ENCODE measurements at regions not wholly inside any gene's neighbourhood (a gene's known extent, or its start where the extent isn't known, plus 50 kb on each side); places are given as distances from the start of the nearest gene placed in this dataset.

DNA sequence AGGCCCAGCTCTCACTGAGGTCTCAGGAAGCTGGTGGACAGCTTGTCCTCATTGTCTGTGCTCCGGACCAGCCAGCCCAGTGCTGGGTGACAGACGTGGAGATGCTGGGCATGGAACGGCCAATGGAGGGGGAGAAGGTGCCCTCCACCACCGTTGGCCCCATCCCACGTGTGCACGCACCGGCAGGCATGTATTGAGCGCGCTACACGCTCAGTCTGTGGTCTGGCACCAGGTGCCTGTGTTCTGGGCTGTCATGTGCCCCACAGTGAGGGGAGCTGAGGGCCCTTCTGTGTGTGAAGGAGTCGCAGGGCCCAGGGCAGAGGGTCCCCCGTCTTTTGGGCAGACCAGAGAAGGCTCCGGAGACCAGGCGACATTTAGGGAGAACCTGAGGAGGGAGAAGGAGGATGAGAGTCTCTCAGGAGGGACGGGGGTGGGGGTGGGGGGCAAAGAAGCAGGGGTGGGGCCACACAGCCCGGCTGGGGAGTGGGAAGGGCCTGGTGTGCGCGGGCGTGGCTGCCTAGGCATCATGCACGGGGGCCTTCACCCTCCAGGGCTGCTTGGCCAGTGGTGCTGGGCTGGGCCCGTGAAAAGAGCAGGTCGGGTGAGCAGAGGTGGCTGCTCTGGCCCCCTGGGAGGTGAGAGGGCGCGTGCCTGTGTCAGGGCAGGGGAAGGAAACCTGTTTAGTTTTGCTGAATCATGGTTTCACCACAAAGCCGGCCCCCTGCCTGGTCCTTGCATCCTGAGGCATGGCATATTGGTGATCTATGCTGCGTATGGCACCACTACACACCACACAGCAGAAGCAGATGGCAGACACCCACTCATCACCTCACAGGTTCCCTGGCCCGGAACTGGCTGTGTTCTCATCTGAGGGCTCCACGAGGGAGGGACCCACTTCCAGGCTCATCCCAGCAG lies 86.7 kb upstream of the TTC34 start:
- TF ChIP-seq GTF2F1 (IDR thresholded peaks at IDR 0.05; ENCODE audit: borderline replicate concordance, low read depth, low read length) (no peak), EP300 (IDR thresholded peaks at IDR 0.05; ENCODE audit: borderline replicate concordance in 1 of 2, low read depth in 2 of 2, low read length in 2 of 2) (no peak), CHD2 (IDR thresholded peaks at IDR 0.05; ENCODE audit: low read length) (no peak), RXRA (IDR thresholded peaks at IDR 0.05; ENCODE audit: insufficient read depth, low read depth, low read length) (no peak), SP1 (IDR thresholded peaks at IDR 0.05; ENCODE audit: low read depth, low read length) (no peak), POLR2A (IDR thresholded peaks at IDR 0.05; ENCODE audit: control extremely low read depth in 1 of 2, low read depth in 2 of 2, low read length in 2 of 2) (no peak)
- TF ChIP-seq, protein P1, sequence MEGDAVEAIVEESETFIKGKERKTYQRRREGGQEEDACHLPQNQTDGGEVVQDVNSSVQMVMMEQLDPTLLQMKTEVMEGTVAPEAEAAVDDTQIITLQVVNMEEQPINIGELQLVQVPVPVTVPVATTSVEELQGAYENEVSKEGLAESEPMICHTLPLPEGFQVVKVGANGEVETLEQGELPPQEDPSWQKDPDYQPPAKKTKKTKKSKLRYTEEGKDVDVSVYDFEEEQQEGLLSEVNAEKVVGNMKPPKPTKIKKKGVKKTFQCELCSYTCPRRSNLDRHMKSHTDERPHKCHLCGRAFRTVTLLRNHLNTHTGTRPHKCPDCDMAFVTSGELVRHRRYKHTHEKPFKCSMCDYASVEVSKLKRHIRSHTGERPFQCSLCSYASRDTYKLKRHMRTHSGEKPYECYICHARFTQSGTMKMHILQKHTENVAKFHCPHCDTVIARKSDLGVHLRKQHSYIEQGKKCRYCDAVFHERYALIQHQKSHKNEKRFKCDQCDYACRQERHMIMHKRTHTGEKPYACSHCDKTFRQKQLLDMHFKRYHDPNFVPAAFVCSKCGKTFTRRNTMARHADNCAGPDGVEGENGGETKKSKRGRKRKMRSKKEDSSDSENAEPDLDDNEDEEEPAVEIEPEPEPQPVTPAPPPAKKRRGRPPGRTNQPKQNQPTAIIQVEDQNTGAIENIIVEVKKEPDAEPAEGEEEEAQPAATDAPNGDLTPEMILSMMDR (IDR thresholded peaks at IDR 0.05; ENCODE audit: control extremely low read depth in 1 of 3, insufficient read depth in 1 of 3, low read depth in 1 of 3, low read length in 3 of 3) = no peak
